Caco-2 (cell line): ENCODE measurements at regions not wholly inside any gene's neighbourhood (a gene's known extent, or its start where the extent isn't known, plus 50 kb on each side); places are given as distances from the start of the nearest gene placed in this dataset.

Experiments
- BruUV-seq: library from RNA; stranded (reverse); fragments of 400-500 nt; replicated peaks from 2 replicates; lab custom pipeline; 2021; lab: Mats Ljungman, UMichigan
- CTCF ChIA-PET: fragments of 300-600 bp; sonication (Branson Sonifier 250); formaldehyde crosslinking; loops from one replicate; lab custom pipeline; 2022; ENCODE audit warnings: antibody characterized with exemption; lab: Charles Lee
- POLR2A ChIA-PET: fragments of 300-600 bp; sonication (Branson Sonifier 250); formaldehyde crosslinking; loops from one replicate; lab custom pipeline; 2022; ENCODE audit warnings: antibody characterized with exemption; lab: Charles Lee
- DNase-seq, 2 experiments: peaks; one replicate each; pipeline versions ENCODE4 v3.0.0 to v3.0.0-alpha.2; 2020 to 2022
- H3K27me3 ChIP-seq: replicated peaks from 2 replicates; pipeline ENCODE4 v1.6.0; 2011; ENCODE audit warnings: low read length; ENCODE audit not compliant: control insufficient read depth, insufficient read depth
- H3K36me3 ChIP-seq: 2 replicates; pipeline ENCODE4 v1.5.1; 2011; ENCODE audit warnings: low read length; ENCODE audit not compliant: control insufficient read depth, insufficient read depth
- H3K4me1 ChIP-seq: fragments of 250-450 bp; sonication (Bioruptor Pico); 2 replicates; pipeline ENCODE4 v1.5.1; 2020; ENCODE audit warnings: mild to moderate bottlenecking
- H3K4me3 ChIP-seq: 2 replicates; pipeline ENCODE4 v1.5.1; 2011; ENCODE audit warnings: low read depth, mild to moderate bottlenecking, control low read depth, low read length
- H3K9me3 ChIP-seq: fragments of 250-450 bp; sonication (Bioruptor Pico); 2 replicates; pipeline ENCODE4 v1.5.1; 2020; ENCODE audit warnings: mild to moderate bottlenecking, moderate library complexity
- H3K27ac Mint-ChIP-seq: one replicate; pipeline ENCODE4 v1.8.0; 2022; ENCODE audit warnings: mixed read lengths; ENCODE audit not compliant: unreplicated experiment
- H3K27me3 Mint-ChIP-seq: one replicate; pipeline ENCODE4 v1.8.0; 2022; ENCODE audit warnings: mixed read lengths; ENCODE audit not compliant: insufficient read depth, unreplicated experiment
- H3K36me3 Mint-ChIP-seq: one replicate; pipeline ENCODE4 v1.8.0; 2022; ENCODE audit warnings: mild to moderate bottlenecking, mixed read lengths; ENCODE audit not compliant: insufficient read depth, unreplicated experiment
- H3K4me1 Mint-ChIP-seq: one replicate; pipeline ENCODE4 v1.8.0; 2022; ENCODE audit warnings: low read depth, mixed read lengths; ENCODE audit not compliant: unreplicated experiment
- H3K4me3 Mint-ChIP-seq: one replicate; pipeline ENCODE4 v1.8.0; 2022; ENCODE audit warnings: mild to moderate bottlenecking, moderate library complexity, mixed read lengths; ENCODE audit not compliant: unreplicated experiment
- H3K9me3 Mint-ChIP-seq: one replicate; pipeline ENCODE4 v1.8.0; 2022; ENCODE audit warnings: mixed read lengths; ENCODE audit not compliant: unreplicated experiment
- CTCF ChIP-seq, 2 experiments: fragments of 200-600 bp in 1 of 2; IDR thresholded peaks; 1 replicate in 1 of 2; 2 replicates in 1 of 2; pipeline versions ENCODE4 v1.5.1 to v1.8.0; 2011 to 2022; ENCODE audit warnings: antibody characterized with exemption in 1 of 2, control low read depth in 1 of 2, inconsistent platforms in 1 of 2, low read depth in 1 of 2, low read length in 1 of 2, mild to moderate bottlenecking in 1 of 2, moderate library complexity in 1 of 2; ENCODE audit not compliant: insufficient read depth in 1 of 2, severe bottlenecking in 1 of 2, unreplicated experiment in 1 of 2
- intact Hi-C: fragments of 100-400 bp; cut with micrococcal nuclease; formaldehyde crosslinking; loops from one replicate; pipeline ENCODE4 v1.10.0; 2022; ENCODE audit not compliant: unreplicated experiment

- H3K9me3 Mint-ChIP-seq: no peaks in the 10 kb centered on the region
- Histone ChIP-seq H3K9me3 (no peaks in the 10 kb centered on the region), H3K27me3 (no peaks in the 10 kb centered on the region), H3K4me3 (no peak overlapping the region), H3K4me1 (no peaks in the 10 kb centered on the region), H3K36me3 (no peaks in the 10 kb centered on the region)
- intact Hi-C loops: no loop called here
- ChIA-PET POLR2A (no interaction called here), CTCF (interaction anchor here (0.5 kb wide), 1 partner anchor 661 kb away, joined by 3 read pairs; no protein-coding TSS in a partner anchor)
- BruUV-seq: no TSS peak
- no peaks in the 10 kb centered on the region for H3K4me1 Mint-ChIP-seq
- H3K27me3 Mint-ChIP-seq: peaks cover 2% of the 10 kb centered on the region
- DNase-seq: no peak
- no peak for TF ChIP-seq CTCF (IDR thresholded peaks at IDR 0.05; ENCODE audit: insufficient read depth in 1 of 2, low read depth in 1 of 2, low read length in 1 of 2, severe bottlenecking in 1 of 2, unreplicated experiment in 1 of 2)
- no peak overlapping the region for H3K27ac Mint-ChIP-seq
- H3K4me3 Mint-ChIP-seq: no peak overlapping the region
- no peaks in the 10 kb centered on the region for H3K36me3 Mint-ChIP-seq
These were observed 1227.2 kb upstream of the WWC1 start for GRCh38 chr5:167064198-167064776.

- no TSS peak for BruUV-seq
- Histone ChIP-seq H3K9me3 (no peaks in the 10 kb centered on the region), H3K36me3 (no peaks in the 10 kb centered on the region), H3K4me3 (no peak overlapping the region), H3K4me1 (no peaks in the 10 kb centered on the region), H3K27me3 (no peaks in the 10 kb centered on the region)
- intact Hi-C loops: no loop called here
- H3K4me3 Mint-ChIP-seq: no peak overlapping the region
- TF ChIP-seq CTCF (IDR thresholded peaks at IDR 0.05; ENCODE audit: insufficient read depth in 1 of 2, low read depth in 1 of 2, low read length in 1 of 2, severe bottlenecking in 1 of 2, unreplicated experiment in 1 of 2): no peak
- H3K27me3 Mint-ChIP-seq: peaks cover 2% of the 10 kb centered on the region
- no peak overlapping the region for H3K27ac Mint-ChIP-seq
- H3K9me3 Mint-ChIP-seq: no peaks in the 10 kb centered on the region
- H3K36me3 Mint-ChIP-seq: no peaks in the 10 kb centered on the region
- ChIA-PET CTCF (interaction anchor here (0.6 kb wide), 1 partner anchor 400 kb away, joined by 3 read pairs; no protein-coding TSS in a partner anchor), POLR2A (no interaction called here)
- DNase-seq: no peak
- H3K4me1 Mint-ChIP-seq: no peaks in the 10 kb centered on the region
These were observed 1225.7 kb upstream of the WWC1 start for GRCh38 chr5:167065794-167066193.

- H3K4me1 Mint-ChIP-seq: no peaks in the 10 kb centered on the region
- H3K36me3 ChIP-seq: no peaks in the 10 kb centered on the region
- no peak for DNase-seq
- no peak overlapping the region for H3K4me3 ChIP-seq
- H3K27me3 Mint-ChIP-seq: peaks cover 6% of the 10 kb centered on the region
- no peak overlapping the region for H3K27ac Mint-ChIP-seq
- H3K4me1 ChIP-seq: no peaks in the 10 kb centered on the region
- BruUV-seq: no TSS peak
- no peak for TF ChIP-seq CTCF (IDR thresholded peaks at IDR 0.05; ENCODE audit: insufficient read depth in 1 of 2, low read depth in 1 of 2, low read length in 1 of 2, severe bottlenecking in 1 of 2, unreplicated experiment in 1 of 2)
- CTCF ChIA-PET: no interaction called here
- H3K36me3 Mint-ChIP-seq: no peaks in the 10 kb centered on the region
- no peaks in the 10 kb centered on the region for H3K9me3 ChIP-seq
- H3K27me3 ChIP-seq: no peaks in the 10 kb centered on the region
- H3K9me3 Mint-ChIP-seq: no peaks in the 10 kb centered on the region
- POLR2A ChIA-PET: no interaction called here
- intact Hi-C loops: no loop called here
- H3K4me3 Mint-ChIP-seq: no peak overlapping the region
These were observed 1219.3 kb upstream of the WWC1 start for GRCh38 chr5:167071981-167072610.
